ENCODE measurements at regions not wholly inside any gene's neighbourhood (a gene's known extent, or its start where the extent isn't known, plus 50 kb on each side); places are given as distances from the start of the nearest gene placed in this dataset.

DNA sequence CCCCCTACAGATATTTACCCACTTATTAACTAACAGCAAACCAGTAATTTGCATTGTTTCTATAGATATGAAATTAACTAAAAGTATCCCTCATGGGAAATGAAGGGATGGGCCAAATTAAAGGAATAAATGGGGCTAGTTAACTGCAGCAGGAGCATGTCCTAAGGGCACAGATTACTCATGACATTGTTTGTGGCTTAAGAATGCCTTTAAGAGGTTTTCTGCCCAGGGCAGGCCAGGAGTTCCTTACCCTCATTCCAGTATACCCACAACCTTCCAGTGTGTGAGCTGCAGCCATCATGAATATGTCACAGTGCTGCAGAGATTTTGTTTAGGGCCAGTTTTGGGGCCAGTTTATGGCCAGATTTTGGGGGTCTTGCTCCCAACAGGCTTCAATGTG lies 1101.9 kb downstream of the PRIM2 start:
- peak; percentile 0 for DNase-seq (ENCODE audit: low read depth)
- TF ChIP-seq, protein P1, sequence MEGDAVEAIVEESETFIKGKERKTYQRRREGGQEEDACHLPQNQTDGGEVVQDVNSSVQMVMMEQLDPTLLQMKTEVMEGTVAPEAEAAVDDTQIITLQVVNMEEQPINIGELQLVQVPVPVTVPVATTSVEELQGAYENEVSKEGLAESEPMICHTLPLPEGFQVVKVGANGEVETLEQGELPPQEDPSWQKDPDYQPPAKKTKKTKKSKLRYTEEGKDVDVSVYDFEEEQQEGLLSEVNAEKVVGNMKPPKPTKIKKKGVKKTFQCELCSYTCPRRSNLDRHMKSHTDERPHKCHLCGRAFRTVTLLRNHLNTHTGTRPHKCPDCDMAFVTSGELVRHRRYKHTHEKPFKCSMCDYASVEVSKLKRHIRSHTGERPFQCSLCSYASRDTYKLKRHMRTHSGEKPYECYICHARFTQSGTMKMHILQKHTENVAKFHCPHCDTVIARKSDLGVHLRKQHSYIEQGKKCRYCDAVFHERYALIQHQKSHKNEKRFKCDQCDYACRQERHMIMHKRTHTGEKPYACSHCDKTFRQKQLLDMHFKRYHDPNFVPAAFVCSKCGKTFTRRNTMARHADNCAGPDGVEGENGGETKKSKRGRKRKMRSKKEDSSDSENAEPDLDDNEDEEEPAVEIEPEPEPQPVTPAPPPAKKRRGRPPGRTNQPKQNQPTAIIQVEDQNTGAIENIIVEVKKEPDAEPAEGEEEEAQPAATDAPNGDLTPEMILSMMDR (IDR thresholded peaks at IDR 0.05; ENCODE audit: insufficient read depth, low read depth, low read length, missing control alignments): no peak

More for the DNA sequence above, 1101.9 kb downstream of the PRIM2 start:
- no peak overlapping the region for H3K4me3 ChIP-seq (ENCODE audit: low read length)
